Endothelial cell of umbilical vein (primary cell): ENCODE measurements at regions not wholly inside any gene's neighbourhood (a gene's known extent, or its start where the extent isn't known, plus 50 kb on each side); places are given as distances from the start of the nearest gene placed in this dataset.

ENCODE experiments used
- BruUV-seq: library from RNA; stranded (reverse); fragments of 400-500 nt; replicated peaks from 2 replicates; lab custom pipeline; 2021; lab: Mats Ljungman, UMichigan
- CTCF ChIA-PET: fragments of 300-600, 350-600 bp; sonication (Branson Sonifier 250); formaldehyde crosslinking; loops from one replicate; lab custom pipeline; 2021; ENCODE audit warnings: antibody characterized with exemption, inconsistent platforms; lab: Charles Lee
- POLR2A ChIA-PET: fragments of 300-600, 350-600 bp; sonication (Branson Sonifier 250); formaldehyde crosslinking; loops from one replicate; lab custom pipeline; 2021; ENCODE audit warnings: antibody characterized with exemption, inconsistent platforms; lab: Charles Lee
- DNase-seq: peaks from one replicate; pipeline ENCODE4 v3.0.0-alpha.2; 2011; ENCODE audit warnings: low read depth, low spot score
- FAIRE-seq: peaks from 2 replicates; lab custom pipeline; 2011; peaks lifted over from hg19 to GRCh38; lab: Jason Lieb, UNC
- H2AFZ ChIP-seq: 2 replicates; pipeline ENCODE4 v1.6.0; 2012; ENCODE audit warnings: low read depth, low read length, control low read depth, inconsistent platforms
- H3K27ac ChIP-seq: 2 replicates; pipeline ENCODE4 v1.5.1; 2011; ENCODE audit warnings: low read depth, mild to moderate bottlenecking, control low read depth, low read length, moderate library complexity; ENCODE audit not compliant: insufficient read depth
- H3K27me3 ChIP-seq, 2 experiments: 2 replicates each; pipeline versions ENCODE4 v1.6.0 to v1.6.1; 2011; ENCODE audit warnings: low read length in 2 of 2, mixed read lengths in 1 of 2; ENCODE audit not compliant: control insufficient read depth in 2 of 2, insufficient read depth in 2 of 2
- H3K36me3 ChIP-seq, 2 experiments: 2 replicates in 1 of 2; 3 replicates in 1 of 2; pipeline ENCODE4 v1.5.1; 2011; ENCODE audit warnings: low read length in 2 of 2, mild to moderate bottlenecking in 1 of 2, moderate library complexity in 1 of 2; ENCODE audit not compliant: control insufficient read depth in 2 of 2, insufficient read depth in 2 of 2; ENCODE audit errors: extremely low read depth in 1 of 2
- H3K4me1 ChIP-seq: 3 replicates; pipeline ENCODE4 v1.5.1; 2011; ENCODE audit warnings: mild to moderate bottlenecking, low read length; ENCODE audit not compliant: control insufficient read depth, insufficient read depth; ENCODE audit errors: extremely low read depth
- H3K4me2 ChIP-seq: 2 replicates; pipeline ENCODE4 v1.6.1; 2011; ENCODE audit warnings: low read length, control low read depth, mixed read lengths; ENCODE audit not compliant: insufficient read depth
- H3K4me3 ChIP-seq, 3 experiments: fragments of 200-600 bp in 1 of 3; sonication (generic), shearing (Covaris generic) in 1 of 3; replicated peaks in 1 of 3; 2 replicates each; pipeline ENCODE4 v1.5.1; 2011 to 2016; ENCODE audit warnings: control low read depth in 3 of 3, low read length in 3 of 3, mild to moderate bottlenecking in 2 of 3, inconsistent platforms in 1 of 3, low read depth in 1 of 3, moderate library complexity in 1 of 3; ENCODE audit not compliant: insufficient read depth in 1 of 3
- H3K79me2 ChIP-seq: 2 replicates; pipeline ENCODE4 v1.6.0; 2012; ENCODE audit warnings: low read length, inconsistent platforms; ENCODE audit not compliant: control insufficient read depth, insufficient read depth
- H3K9ac ChIP-seq: replicated peaks from 2 replicates; pipeline ENCODE3; 2011; ENCODE audit warnings: low read length, control low read depth; ENCODE audit not compliant: insufficient read depth; ENCODE audit errors: extremely low read depth
- H3K9me1 ChIP-seq: replicated peaks from 3 replicates; pipeline ENCODE4 v1.6.0; 2011; ENCODE audit warnings: mild to moderate bottlenecking, low read length; ENCODE audit not compliant: control insufficient read depth, insufficient read depth; ENCODE audit errors: extremely low read depth
- H3K9me3 ChIP-seq: replicated peaks from 2 replicates; pipeline ENCODE4 v1.5.1; 2012; ENCODE audit warnings: low read length, inconsistent platforms; ENCODE audit not compliant: control insufficient read depth, insufficient read depth
- H4K20me1 ChIP-seq: replicated peaks from 2 replicates; pipeline ENCODE3; 2011; ENCODE audit warnings: mild to moderate bottlenecking, low read length; ENCODE audit not compliant: control insufficient read depth, insufficient read depth; ENCODE audit errors: extremely low read depth
- EZH2 ChIP-seq: IDR thresholded peaks from 2 replicates; pipeline ENCODE4 v1.6.1; 2012; ENCODE audit warnings: borderline replicate concordance, low read depth, mild to moderate bottlenecking, moderate library complexity, low read length, inconsistent platforms; ENCODE audit not compliant: severe bottlenecking
- FOS ChIP-seq: IDR thresholded peaks from 2 replicates; pipeline ENCODE4 v1.6.1; 2011; ENCODE audit warnings: mild to moderate bottlenecking, low read length, moderate library complexity, borderline replicate concordance; ENCODE audit not compliant: insufficient read depth
- GATA2 ChIP-seq: IDR thresholded peaks from 2 replicates; pipeline ENCODE4 v1.7.0; 2011; ENCODE audit warnings: low read depth, mild to moderate bottlenecking, moderate library complexity, mixed read lengths, low read length; ENCODE audit not compliant: insufficient read length, insufficient read depth
- JUN ChIP-seq: IDR thresholded peaks from 2 replicates; pipeline ENCODE4 v1.6.1; 2011; ENCODE audit warnings: borderline replicate concordance, low read depth; ENCODE audit not compliant: insufficient read length, insufficient read depth
- MYC ChIP-seq: IDR thresholded peaks from one replicate; pipeline ENCODE4 v1.6.1; 2011; ENCODE audit warnings: mild to moderate bottlenecking, low read depth, low read length
- POLR2A ChIP-seq: IDR thresholded peaks from 2 replicates; pipeline ENCODE4 v1.6.1; 2012; ENCODE audit warnings: low read depth, mild to moderate bottlenecking, control low read depth, low read length
- POLR2AphosphoS5 ChIP-seq: IDR thresholded peaks from 2 replicates; pipeline ENCODE4 v1.6.1; 2012; ENCODE audit warnings: low read depth, mild to moderate bottlenecking, control low read depth, low read length, moderate library complexity; ENCODE audit not compliant: insufficient read depth
- dilution Hi-C: fragments of 300-500 bp; cut with MboI; formaldehyde crosslinking; loops from one replicate; pipeline ENCODE4 v1.15.0; 2019; ENCODE audit warnings: low sequenced_read_pairs; ENCODE audit not compliant: extremely low pct_ligation_motif_present
- intact Hi-C: fragments of 100-400 bp; cut with micrococcal nuclease; formaldehyde crosslinking; loops from one replicate; pipeline ENCODE4 v1.10.0; 2022
- TF ChIP-seq, protein P1 (sequence below): IDR thresholded peaks from 2 replicates; pipeline ENCODE4 v1.6.1; 2011; ENCODE audit not compliant: insufficient read depth, insufficient read length
- TF ChIP-seq, protein P2 (sequence below), 2 donors: IDR thresholded peaks; 1 replicate in 1 of 2; 2 replicates in 1 of 2; pipeline ENCODE4 v1.5.1; 2011; ENCODE audit warnings: low read length in 2 of 2, mild to moderate bottlenecking in 2 of 2, moderate library complexity in 2 of 2, control low read depth in 1 of 2, inconsistent platforms in 1 of 2, low read depth in 1 of 2; ENCODE audit not compliant: insufficient read depth in 1 of 2; ENCODE audit errors: extremely low read depth in 1 of 2

- Histone ChIP-seq H3K27ac (no peak overlapping the region), H3K9me1 (no peaks in the 10 kb centered on the region), H3K4me2 (no peak overlapping the region), H3K9ac (no peak overlapping the region), H3K79me2 (no peaks in the 10 kb centered on the region), H3K4me3 (no peak overlapping the region), H2AFZ (no peak overlapping the region), H3K36me3 (no peaks in the 10 kb centered on the region), H3K9me3 (no peaks in the 10 kb centered on the region), H4K20me1 (no peaks in the 10 kb centered on the region), H3K4me1 (no peaks in the 10 kb centered on the region), H3K27me3 (no peaks in the 10 kb centered on the region)
- DNase-seq (no peak), FAIRE-seq (no peak)
- POLR2A ChIA-PET, result no interaction called here
- CTCF ChIA-PET, result interaction anchor here (1.1 kb wide), 1 partner anchor 28 kb away, joined by 3 read pairs; no protein-coding TSS in a partner anchor
- TF ChIP-seq, protein P1, sequence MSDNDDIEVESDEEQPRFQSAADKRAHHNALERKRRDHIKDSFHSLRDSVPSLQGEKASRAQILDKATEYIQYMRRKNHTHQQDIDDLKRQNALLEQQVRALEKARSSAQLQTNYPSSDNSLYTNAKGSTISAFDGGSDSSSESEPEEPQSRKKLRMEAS, result no peak
- TF ChIP-seq FOS (no peak), EZH2 (no peak), POLR2AphosphoS5 (no peak), GATA2 (no peak), JUN (no peak), MYC (no peak), POLR2A (no peak)
- TF ChIP-seq, protein P2, sequence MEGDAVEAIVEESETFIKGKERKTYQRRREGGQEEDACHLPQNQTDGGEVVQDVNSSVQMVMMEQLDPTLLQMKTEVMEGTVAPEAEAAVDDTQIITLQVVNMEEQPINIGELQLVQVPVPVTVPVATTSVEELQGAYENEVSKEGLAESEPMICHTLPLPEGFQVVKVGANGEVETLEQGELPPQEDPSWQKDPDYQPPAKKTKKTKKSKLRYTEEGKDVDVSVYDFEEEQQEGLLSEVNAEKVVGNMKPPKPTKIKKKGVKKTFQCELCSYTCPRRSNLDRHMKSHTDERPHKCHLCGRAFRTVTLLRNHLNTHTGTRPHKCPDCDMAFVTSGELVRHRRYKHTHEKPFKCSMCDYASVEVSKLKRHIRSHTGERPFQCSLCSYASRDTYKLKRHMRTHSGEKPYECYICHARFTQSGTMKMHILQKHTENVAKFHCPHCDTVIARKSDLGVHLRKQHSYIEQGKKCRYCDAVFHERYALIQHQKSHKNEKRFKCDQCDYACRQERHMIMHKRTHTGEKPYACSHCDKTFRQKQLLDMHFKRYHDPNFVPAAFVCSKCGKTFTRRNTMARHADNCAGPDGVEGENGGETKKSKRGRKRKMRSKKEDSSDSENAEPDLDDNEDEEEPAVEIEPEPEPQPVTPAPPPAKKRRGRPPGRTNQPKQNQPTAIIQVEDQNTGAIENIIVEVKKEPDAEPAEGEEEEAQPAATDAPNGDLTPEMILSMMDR (IDR thresholded peaks at IDR 0.05; ENCODE audit: extremely low read depth in 1 of 2, insufficient read depth in 1 of 2, low read depth in 1 of 2, low read length in 2 of 2), result no peak
- no TSS peak for BruUV-seq
- dilution Hi-C loops, result no loop called here
- intact Hi-C loops, result no loop called here
Measured at GRCh38 chr7:67343114-67343513, 346.5 kb downstream of the TYW1 start.
